RWPE1 (cell line): ENCODE measurements at regions not wholly inside any gene's neighbourhood (a gene's known extent, or its start where the extent isn't known, plus 50 kb on each side); places are given as distances from the start of the nearest gene placed in this dataset.
A peak's percentile ranks its signal among the peaks of the same experiment; 100 is the strongest.

Experiments
- CTCF ChIA-PET: fragments of 350-600 bp; sonication (Branson Sonifier 250); formaldehyde crosslinking; extraction: SDS; loops from one replicate; lab custom pipeline; 2021; lab: Yijun Ruan, JAX
- POLR2A ChIA-PET: fragments of 400-600 bp; formaldehyde crosslinking; extraction: SDS; loops from one replicate; lab custom pipeline; 2020; ENCODE audit warnings: antibody characterized with exemption; ENCODE audit not compliant: low non-redundant PET; lab: Yijun Ruan, JAX
- DNase-seq: peaks from one replicate; pipeline ENCODE4 v3.0.0; 2012; ENCODE audit warnings: low spot score
- H3K27ac ChIP-seq: fragments of 450-650 bp; 2 replicates; pipeline ENCODE4 v1.5.1; 2017
- TF ChIP-seq, protein P1 (sequence below): fragments of 450-650 bp; conservative IDR thresholded peaks from 2 replicates; pipeline ENCODE4 v1.5.1; 2017; ENCODE audit warnings: low read depth, mild to moderate bottlenecking

DNA sequence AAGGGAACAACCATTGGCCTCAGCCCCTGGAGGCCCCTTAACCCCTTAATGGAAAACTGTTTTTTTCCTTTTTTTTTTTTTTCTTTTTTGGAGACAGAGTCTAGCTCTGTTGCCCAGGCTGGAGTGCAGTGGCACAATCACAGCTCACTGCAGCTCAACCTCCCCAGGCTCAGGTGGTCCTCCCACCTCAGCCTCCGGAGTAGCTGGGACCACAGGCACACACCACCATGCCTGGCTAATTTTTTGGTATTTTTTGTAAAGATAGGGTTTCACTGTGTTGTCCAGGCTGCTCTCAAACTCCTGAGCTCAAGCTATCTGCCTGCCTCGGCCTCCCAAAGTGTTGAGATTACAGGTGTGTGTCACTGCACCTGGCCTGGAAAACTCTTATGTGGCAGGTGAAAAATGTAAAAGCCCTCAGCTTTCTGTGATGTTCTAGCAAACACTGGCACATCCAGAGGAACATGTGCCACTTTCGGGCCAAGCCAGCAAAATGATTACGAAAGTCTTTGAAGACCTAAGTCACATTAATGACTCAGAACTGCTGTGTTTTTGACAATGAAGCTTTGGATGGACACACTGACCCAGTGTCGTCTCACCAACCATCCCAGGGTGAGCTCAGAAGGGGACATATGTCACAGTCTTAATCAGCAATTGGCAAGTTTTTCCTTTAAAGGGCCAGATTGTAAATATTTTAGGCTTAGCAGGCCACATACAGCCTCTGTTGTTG is 189.3 kb upstream of the TPM1 start:
- POLR2A ChIA-PET, result interaction anchor here (0.9 kb wide), 1 partner anchor 195 kb away, joined by 3 read pairs; no protein-coding TSS in a partner anchor
- no peak overlapping the region; the same call in 1 of the 2 replicates for H3K27ac ChIP-seq
- CTCF ChIA-PET, result interaction anchor here (0.6 to 0.8 kb wide), 3 partner anchors 74 to 261 kb away, joined by 5 to 7 read pairs (median 6); no protein-coding TSS in a partner anchor
- TF ChIP-seq, protein P1, sequence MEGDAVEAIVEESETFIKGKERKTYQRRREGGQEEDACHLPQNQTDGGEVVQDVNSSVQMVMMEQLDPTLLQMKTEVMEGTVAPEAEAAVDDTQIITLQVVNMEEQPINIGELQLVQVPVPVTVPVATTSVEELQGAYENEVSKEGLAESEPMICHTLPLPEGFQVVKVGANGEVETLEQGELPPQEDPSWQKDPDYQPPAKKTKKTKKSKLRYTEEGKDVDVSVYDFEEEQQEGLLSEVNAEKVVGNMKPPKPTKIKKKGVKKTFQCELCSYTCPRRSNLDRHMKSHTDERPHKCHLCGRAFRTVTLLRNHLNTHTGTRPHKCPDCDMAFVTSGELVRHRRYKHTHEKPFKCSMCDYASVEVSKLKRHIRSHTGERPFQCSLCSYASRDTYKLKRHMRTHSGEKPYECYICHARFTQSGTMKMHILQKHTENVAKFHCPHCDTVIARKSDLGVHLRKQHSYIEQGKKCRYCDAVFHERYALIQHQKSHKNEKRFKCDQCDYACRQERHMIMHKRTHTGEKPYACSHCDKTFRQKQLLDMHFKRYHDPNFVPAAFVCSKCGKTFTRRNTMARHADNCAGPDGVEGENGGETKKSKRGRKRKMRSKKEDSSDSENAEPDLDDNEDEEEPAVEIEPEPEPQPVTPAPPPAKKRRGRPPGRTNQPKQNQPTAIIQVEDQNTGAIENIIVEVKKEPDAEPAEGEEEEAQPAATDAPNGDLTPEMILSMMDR, result no peak
- no peak for DNase-seq

DNA sequence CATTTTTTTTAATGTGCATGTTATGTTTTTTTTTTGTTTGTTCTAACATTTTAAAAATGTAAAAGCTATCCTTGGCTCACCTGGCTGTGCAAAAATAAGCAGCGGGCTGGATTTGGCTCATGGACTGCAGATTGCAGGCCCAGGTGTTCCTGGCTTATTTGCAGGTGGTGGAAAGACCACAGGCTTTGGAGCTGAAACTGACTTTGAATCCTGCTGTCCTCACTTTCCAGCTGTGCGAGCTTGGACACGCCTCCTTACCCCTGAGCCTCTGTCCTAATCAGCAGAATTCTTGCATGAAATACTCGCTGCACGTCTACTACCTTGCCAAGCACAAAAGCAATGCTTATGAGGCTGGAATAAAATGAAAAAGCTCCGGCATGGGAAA is 188.7 kb upstream of the TPM1 start:
- DNase-seq, result no peak
- H3K27ac ChIP-seq, result peak overlapping the region; percentile 37; the same call in 1 of the 2 replicates
- ChIA-PET CTCF (interaction anchor here (0.7 to 0.8 kb wide), 2 partner anchors 194 to 260 kb away, joined by 5 to 7 read pairs; no protein-coding TSS in a partner anchor), POLR2A (interaction anchor here (0.9 kb wide), 1 partner anchor 195 kb away, joined by 3 read pairs; no protein-coding TSS in a partner anchor)
- TF ChIP-seq, protein P1, result no peak

DNA sequence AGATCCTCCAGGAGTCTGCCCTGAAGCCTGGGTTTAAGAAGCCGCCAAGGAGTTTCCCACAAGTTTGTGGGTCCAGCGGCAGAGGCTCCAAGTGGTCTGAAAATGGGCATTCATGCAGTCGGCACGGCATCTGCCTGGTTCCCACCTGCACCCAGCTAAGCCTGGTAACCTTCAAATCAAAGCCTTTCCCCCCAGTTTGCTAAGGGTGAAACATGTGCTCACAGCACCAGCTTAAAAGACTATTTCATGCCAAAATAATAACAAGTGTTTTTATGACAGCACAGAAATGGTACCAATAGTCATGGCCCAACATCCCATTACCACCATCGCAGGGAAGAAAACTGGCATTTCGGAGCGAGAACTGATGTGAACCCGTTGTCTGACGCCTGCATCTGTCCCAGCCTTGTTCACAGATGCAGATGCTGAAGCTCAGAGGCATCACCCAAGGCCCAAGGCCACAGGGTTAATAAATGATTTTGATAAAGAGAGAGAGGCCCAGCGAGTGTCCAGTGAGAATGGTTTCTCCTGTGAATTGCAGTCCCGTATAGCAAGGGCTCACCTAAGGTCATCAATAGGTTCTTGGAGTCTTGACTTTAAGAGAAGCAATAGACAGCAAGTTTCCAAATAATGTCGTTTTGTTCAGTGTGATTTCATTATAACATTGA is 188.0 kb upstream of the TPM1 start:
- TF ChIP-seq, protein P1, result no peak
- CTCF ChIA-PET, result no interaction called here
- peak overlapping the region; percentile 37; the same call in 1 of the 2 replicates for H3K27ac ChIP-seq
- POLR2A ChIA-PET, result no interaction called here
- no peak for DNase-seq

DNA sequence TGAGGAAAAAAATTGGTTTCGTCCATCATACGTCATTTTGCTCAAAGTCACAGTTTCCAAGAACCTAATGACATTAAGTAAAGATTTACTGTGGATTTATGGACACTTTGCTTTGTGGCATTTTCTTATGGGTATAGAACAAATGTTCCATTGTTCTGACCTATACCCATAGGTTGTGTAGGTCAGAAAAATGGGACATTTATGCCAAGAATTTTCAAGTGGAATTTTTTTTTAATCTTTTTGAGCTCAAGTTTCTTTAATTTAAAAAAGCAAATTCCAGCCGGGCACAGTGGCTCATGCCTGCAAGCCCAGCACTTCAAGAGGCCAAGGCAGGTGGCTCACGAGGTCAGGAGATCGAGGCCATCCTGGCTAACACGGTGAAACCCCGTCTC is 187.5 kb upstream of the TPM1 start:
- ChIA-PET CTCF (no interaction called here), POLR2A (no interaction called here)
- TF ChIP-seq, protein P1, result no peak
- no peak overlapping the region for H3K27ac ChIP-seq
- no peak for DNase-seq

DNA sequence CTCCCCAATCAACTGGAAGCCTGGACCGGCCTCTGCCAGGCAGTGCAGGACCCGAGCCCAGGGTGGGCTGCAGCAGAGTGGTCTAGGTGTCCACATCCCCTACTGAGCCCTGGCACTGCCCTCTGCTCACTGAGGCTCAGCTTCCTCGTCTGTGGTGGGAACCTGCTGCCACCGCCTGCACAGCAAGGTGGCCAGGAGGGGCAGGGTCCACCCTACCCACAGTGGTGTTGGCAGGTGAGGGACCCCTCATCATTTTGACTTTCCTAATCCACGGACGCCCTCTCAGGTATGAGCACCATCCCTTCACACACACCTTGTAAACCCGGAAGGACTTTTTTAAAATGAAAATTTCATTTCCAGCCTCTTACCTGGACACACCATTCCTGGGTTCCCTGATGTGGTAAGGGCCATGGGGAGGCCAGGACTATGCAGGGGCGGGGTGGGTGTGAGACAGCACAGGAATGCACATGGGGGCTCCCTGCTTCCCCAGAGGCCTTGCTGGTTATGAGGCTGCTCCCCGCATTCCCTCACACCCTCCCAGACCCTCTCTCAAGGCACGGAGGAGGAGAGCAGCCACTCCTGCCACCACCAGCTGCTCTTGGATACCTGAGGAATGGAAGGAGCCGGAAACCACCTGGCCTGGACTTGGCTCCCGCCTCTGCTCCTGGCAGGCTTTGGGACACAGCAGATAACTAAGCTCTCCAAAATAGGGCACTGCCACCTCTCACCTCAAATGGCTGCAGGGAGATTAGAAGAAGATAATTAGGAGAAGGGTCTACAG is 185.9 kb upstream of the TPM1 start:
- ChIA-PET POLR2A (no interaction called here), CTCF (interaction anchor here (0.6 to 0.8 kb wide), 2 partner anchors 75 to 191 kb away, joined by 4 read pairs; no protein-coding TSS in a partner anchor)
- H3K27ac ChIP-seq, result peak overlapping the region; percentile 47
- no peak for DNase-seq
- TF ChIP-seq, protein P1, result no peak

DNA sequence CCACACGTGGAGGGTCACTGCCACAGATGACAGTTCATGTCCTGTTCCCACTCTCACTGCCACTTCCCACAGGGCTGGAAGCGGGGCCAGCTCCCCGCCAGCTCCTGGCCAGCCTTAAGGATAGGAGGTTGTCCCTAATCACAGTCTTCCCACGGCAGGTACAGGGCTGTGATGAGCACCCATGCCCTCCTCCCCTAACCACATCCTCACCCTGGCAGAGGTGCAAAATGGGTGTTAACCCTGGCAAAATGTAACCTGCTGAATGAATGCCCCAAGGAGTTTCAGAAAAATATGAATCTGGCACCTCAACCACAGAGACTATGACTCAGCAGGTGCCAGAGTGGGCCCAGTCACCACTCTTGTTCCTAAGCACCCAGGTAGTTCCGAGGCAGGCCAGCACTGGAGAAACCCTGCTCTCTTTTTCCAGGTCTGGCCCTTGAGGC is 185.1 kb upstream of the TPM1 start:
- POLR2A ChIA-PET, result no interaction called here
- CTCF ChIA-PET, result interaction anchor here (0.6 to 0.9 kb wide), 3 partner anchors 9 to 248 kb away, joined by 3 to 4 read pairs (median 3); no protein-coding TSS in a partner anchor
- TF ChIP-seq, protein P1, result no peak
- peak; percentile 91 for DNase-seq
- peak overlapping the region; percentile 47 for H3K27ac ChIP-seq
